Ectodermal cell (in vitro differentiated cells): ENCODE measurements at regions not wholly inside any gene's neighbourhood (a gene's known extent, or its start where the extent isn't known, plus 50 kb on each side); places are given as distances from the start of the nearest gene placed in this dataset.

Source experiments
- H3K27ac ChIP-seq: 2 replicates; pipeline ENCODE4 v1.7.0; 2013; ENCODE audit warnings: mild to moderate bottlenecking, low read depth, low read length; ENCODE audit not compliant: insufficient read depth, poor library complexity, severe bottlenecking
- H3K27me3 ChIP-seq: 2 replicates; pipeline ENCODE4 v1.7.0; 2013; ENCODE audit warnings: mild to moderate bottlenecking, low read length; ENCODE audit not compliant: insufficient read depth, control insufficient read depth, poor library complexity, severe bottlenecking
- H3K36me3 ChIP-seq: one replicate; pipeline ENCODE4 v1.7.0; 2013; ENCODE audit warnings: low read length; ENCODE audit not compliant: control insufficient read depth, insufficient read depth
- H3K4me1 ChIP-seq: one replicate; pipeline ENCODE4 v1.7.0; 2013; ENCODE audit warnings: low read length; ENCODE audit not compliant: control insufficient read depth, insufficient read depth
- H3K4me3 ChIP-seq: 2 replicates; pipeline ENCODE4 v1.7.0; 2013; ENCODE audit warnings: low read depth, low read length, control low read depth; ENCODE audit not compliant: insufficient read depth
- H3K9me3 ChIP-seq: 2 replicates; pipeline ENCODE4 v1.7.0; 2013; ENCODE audit warnings: mild to moderate bottlenecking, low read length, moderate library complexity; ENCODE audit not compliant: control insufficient read depth
- WGBS, 2 experiments: methylation state at CpG; one replicate each; pipeline ENCODE4 v1.1.7; 2013; ENCODE audit warnings: missing lambda C conversion rate in 2 of 2; 5-methylcytosine and 5-hydroxymethylcytosine counted together

DNA sequence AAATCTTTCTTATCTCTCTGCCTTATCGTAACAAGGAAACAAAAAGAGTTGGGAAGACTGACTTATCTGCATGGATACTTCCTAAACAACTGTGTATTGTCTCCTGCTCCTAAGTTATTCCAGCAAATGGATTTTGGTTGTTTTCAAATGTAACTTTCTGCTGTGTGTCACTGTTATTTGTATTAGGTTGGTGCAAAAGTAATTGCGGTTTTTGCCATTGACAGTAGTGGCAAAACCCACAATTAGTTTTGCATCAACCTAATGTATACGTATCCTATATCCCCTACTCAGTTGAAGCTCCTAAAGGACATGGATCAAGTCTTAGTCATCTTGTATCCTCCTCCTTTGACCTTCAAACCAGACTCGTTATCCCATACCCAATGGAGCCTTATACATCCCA lies 263.4 kb upstream of the GPR101 start:
- H3K4me1 ChIP-seq: no peaks in the 10 kb centered on the region
- no peaks in the 10 kb centered on the region for H3K27me3 ChIP-seq
- WGBS, 2 experiments: 90 to 91% methylated on average over 4 of the region's 4 CpGs
- no peaks in the 10 kb centered on the region for H3K36me3 ChIP-seq
- H3K9me3 ChIP-seq: no peaks in the 10 kb centered on the region
- no peak overlapping the region for H3K4me3 ChIP-seq
- H3K27ac ChIP-seq: no peak overlapping the region

DNA sequence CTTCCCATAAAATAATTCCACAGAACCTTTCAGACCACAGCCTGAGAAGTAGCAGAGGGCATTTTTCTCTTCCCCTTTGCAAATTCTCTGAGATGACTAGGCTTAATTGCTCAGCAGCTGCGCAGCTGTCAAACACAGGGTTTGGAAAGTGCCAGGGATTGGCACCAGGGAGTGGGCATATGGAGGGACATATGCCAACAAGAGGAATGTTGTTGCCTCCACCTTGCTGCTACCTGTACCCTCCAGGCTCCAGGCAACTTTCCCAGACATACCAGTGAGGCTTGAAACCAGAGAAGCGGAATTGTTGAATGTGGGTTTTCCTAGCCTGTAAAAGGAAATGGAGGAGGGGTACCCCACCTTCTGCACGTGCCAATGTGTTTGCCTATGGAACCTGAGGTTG lies 256.2 kb upstream of the GPR101 start:
- Histone ChIP-seq H3K27me3 (no peaks in the 10 kb centered on the region), H3K27ac (no peak overlapping the region), H3K9me3 (no peaks in the 10 kb centered on the region), H3K36me3 (no peaks in the 10 kb centered on the region), H3K4me3 (no peak overlapping the region), H3K4me1 (no peaks in the 10 kb centered on the region)
- 50 to 65% methylated on average over 2 to 3 of the region's 3 CpGs for WGBS, 2 experiments

DNA sequence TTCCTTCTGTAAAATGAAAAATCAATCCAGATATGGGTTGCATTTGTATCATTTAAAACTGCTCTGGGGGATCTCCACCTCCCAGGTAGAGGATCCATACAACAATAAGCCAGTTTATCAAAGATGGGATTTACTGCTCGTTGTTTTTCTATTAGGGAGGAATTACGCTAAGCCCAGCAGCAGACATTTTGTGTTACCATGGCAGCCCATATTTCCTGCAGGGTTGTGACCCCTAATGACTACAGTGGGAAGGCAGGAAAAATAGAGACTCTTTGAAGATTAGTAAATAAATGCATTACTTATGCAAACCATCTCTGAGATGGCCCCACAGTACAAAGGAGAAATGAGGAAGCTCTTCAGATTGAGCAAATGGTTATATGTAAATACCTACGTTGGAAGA lies 253.4 kb upstream of the GPR101 start:
- 92 to 97% methylated on average over 2 to 3 of the region's 3 CpGs for WGBS, 2 experiments
- no peaks in the 10 kb centered on the region for H3K9me3 ChIP-seq
- no peaks in the 10 kb centered on the region for H3K27me3 ChIP-seq
- H3K4me3 ChIP-seq: no peak overlapping the region
- H3K36me3 ChIP-seq: no peaks in the 10 kb centered on the region
- no peak overlapping the region for H3K27ac ChIP-seq
- no peaks in the 10 kb centered on the region for H3K4me1 ChIP-seq

DNA sequence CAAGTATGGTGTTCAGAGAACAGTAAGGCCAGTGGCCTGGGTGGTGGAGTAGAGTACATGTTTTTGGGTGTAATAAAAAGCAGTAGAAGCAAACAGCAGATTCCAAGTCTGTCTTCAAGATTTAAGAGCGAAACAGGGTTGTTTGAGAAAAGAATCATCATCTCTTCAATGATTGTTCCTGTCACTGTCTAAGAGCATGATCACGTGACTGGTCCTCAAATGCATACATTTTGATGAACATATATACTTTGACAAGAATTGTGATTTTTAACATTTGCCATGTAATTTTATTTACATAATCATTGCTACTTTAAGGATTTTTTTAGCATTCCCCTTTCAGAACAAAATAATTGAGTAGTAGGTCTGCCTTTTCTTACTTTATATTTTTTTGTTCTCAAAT lies 252.6 kb upstream of the GPR101 start:
- H3K4me1 ChIP-seq: no peaks in the 10 kb centered on the region
- H3K36me3 ChIP-seq: no peaks in the 10 kb centered on the region
- no peak overlapping the region for H3K27ac ChIP-seq
- H3K27me3 ChIP-seq: no peaks in the 10 kb centered on the region
- no peaks in the 10 kb centered on the region for H3K9me3 ChIP-seq
- H3K4me3 ChIP-seq: no peak overlapping the region
- WGBS, 2 experiments: 85 to 89% methylated on average over 1 of the region's 2 CpGs

GRCh38 chrX:137278825-137279224 lies 245.0 kb upstream of the GPR101 start:
- Histone ChIP-seq H3K4me3 (no peak overlapping the region), H3K9me3 (no peaks in the 10 kb centered on the region), H3K27ac (no peak overlapping the region), H3K36me3 (no peaks in the 10 kb centered on the region), H3K4me1 (no peaks in the 10 kb centered on the region), H3K27me3 (no peaks in the 10 kb centered on the region)
- WGBS, 2 experiments: 89 to 95% methylated on average over 4 of the region's 4 CpGs

GRCh38 chrX:137263374-137263773 lies 229.6 kb upstream of the GPR101 start:
- H3K27ac ChIP-seq: no peak overlapping the region
- H3K9me3 ChIP-seq: no peaks in the 10 kb centered on the region
- WGBS, 2 experiments: 73 to 75% methylated on average over 2 to 3 of the region's 3 CpGs
- no peaks in the 10 kb centered on the region for H3K4me1 ChIP-seq
- H3K27me3 ChIP-seq: no peaks in the 10 kb centered on the region
- H3K36me3 ChIP-seq: no peaks in the 10 kb centered on the region
- H3K4me3 ChIP-seq: no peak overlapping the region

DNA sequence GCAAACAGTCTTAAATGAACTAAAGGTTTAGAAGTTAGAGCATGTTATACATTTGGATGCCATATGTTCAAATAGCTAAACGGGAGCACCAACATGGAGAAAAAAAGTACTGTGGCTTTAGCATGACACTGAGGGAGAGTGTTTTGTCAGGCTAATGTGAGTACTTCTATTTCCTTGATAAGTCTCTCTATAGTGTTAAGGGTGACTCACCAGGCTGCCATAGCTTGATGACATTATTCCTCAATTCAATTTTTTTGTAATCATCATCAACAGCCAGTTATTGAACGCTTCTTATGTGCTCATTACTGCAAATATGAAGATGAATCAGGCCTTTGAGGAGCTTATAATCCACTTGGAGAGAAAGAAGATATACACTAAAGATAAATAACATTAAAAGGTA lies 211.4 kb upstream of the GPR101 start:
- H3K4me3 ChIP-seq: no peak overlapping the region
- 100% methylated on average over 1 of the region's 2 CpGs for WGBS, 2 experiments
- no peaks in the 10 kb centered on the region for H3K27me3 ChIP-seq

GRCh38 chrX:137236837-137237236 lies 203.0 kb upstream of the GPR101 start:
- no peak overlapping the region for H3K27ac ChIP-seq
- H3K27me3 ChIP-seq: no peaks in the 10 kb centered on the region
- WGBS, 2 experiments: 89 to 96% methylated on average over 4 of the region's 4 CpGs
- H3K4me3 ChIP-seq: no peak overlapping the region
- H3K9me3 ChIP-seq: no peaks in the 10 kb centered on the region
- no peaks in the 10 kb centered on the region for H3K36me3 ChIP-seq
- peaks cover 8% of the 10 kb centered on the region for H3K4me1 ChIP-seq

More for the DNA sequence above, 211.4 kb upstream of the GPR101 start:
- Histone ChIP-seq H3K9me3 (no peaks in the 10 kb centered on the region), H3K27ac (no peak overlapping the region), H3K36me3 (no peaks in the 10 kb centered on the region), H3K4me1 (no peaks in the 10 kb centered on the region)

GRCh38 chrX:137234651-137235402 lies 201.0 kb upstream of the GPR101 start:
- no peak overlapping the region for H3K4me3 ChIP-seq
- H3K27ac ChIP-seq: peak overlapping the region; percentile 16
- no peaks in the 10 kb centered on the region for H3K36me3 ChIP-seq
- H3K4me1 ChIP-seq: peaks cover 8% of the 10 kb centered on the region
- WGBS, 2 experiments: 42 to 46% methylated on average over 3 to 5 of the region's 6 CpGs
- H3K27me3 ChIP-seq: no peaks in the 10 kb centered on the region
- H3K9me3 ChIP-seq: no peaks in the 10 kb centered on the region

- WGBS, 2 experiments: 38% methylated on average over 2 of the region's 3 CpGs; no CpG with 5 or more reads in 1 of the 2 experiments
- Histone ChIP-seq H3K4me1 (peaks cover 8% of the 10 kb centered on the region), H3K9me3 (no peaks in the 10 kb centered on the region), H3K4me3 (no peak overlapping the region), H3K36me3 (no peaks in the 10 kb centered on the region), H3K27ac (peak overlapping the region; percentile 50), H3K27me3 (no peaks in the 10 kb centered on the region)
Measured at GRCh38 chrX:137233478-137233877, 199.7 kb upstream of the GPR101 start.
